ENCODE measurements at regions not wholly inside any gene's neighbourhood (a gene's known extent, or its start where the extent isn't known, plus 50 kb on each side); places are given as distances from the start of the nearest gene placed in this dataset.

GRCh38 chr14:95392841-95393240 is 73.1 kb upstream of the CLMN start:
- no peaks in the 10 kb centered on the region for H3K27me3 ChIP-seq
- no peaks in the 10 kb centered on the region for H3K36me3 ChIP-seq
- H3K4me1 ChIP-seq, result peaks cover 0 to 22% (median 12%) of the 10 kb centered on the region in 12 donors
- H3K27ac ChIP-seq, result peak overlapping the region in 2 of 12 donors; percentile 37 to 43
- ATAC-seq (no peak), DNase-seq (no peak)
- no peak overlapping the region for H3K4me3 ChIP-seq
- intact Hi-C loops (cut with DNase I), result loop anchor here in 2 of 10 donors (10.0 kb wide), 2 partner anchors 208 to 588 kb away; no protein-coding TSS in a partner anchor
- 74 to 84% (median 82%) methylated on average over 5 of the region's 5 CpGs for WGBS, 4 donors
- peaks cover 0 to 14% (median 0%) of the 10 kb centered on the region in 12 donors for H3K9me3 ChIP-seq
- TF ChIP-seq POLR2A (IDR thresholded peaks at IDR 0.05) (no peak), CTCF (IDR thresholded peaks at IDR 0.05) (no peak)

- no peak overlapping the region for H3K4me3 ChIP-seq
- no peaks in the 10 kb centered on the region for H3K27me3 ChIP-seq
- ATAC-seq, result no peak
- 49 to 57% (median 54%) methylated on average over 2 of the region's 2 CpGs for WGBS, 4 donors
- H3K27ac ChIP-seq, result peak overlapping the region in 8 of 12 donors; percentile 69 to 98 (median 88)
- H3K9me3 ChIP-seq, result peaks cover 0 to 14% (median 0%) of the 10 kb centered on the region in 12 donors
- H3K36me3 ChIP-seq, result no peaks in the 10 kb centered on the region
- peaks cover 0 to 28% (median 13%) of the 10 kb centered on the region in 12 donors for H3K4me1 ChIP-seq
- TF ChIP-seq CTCF (IDR thresholded peaks at IDR 0.05) (no peak), POLR2A (IDR thresholded peaks at IDR 0.05) (no peak)
- DNase-seq, result no peak
- intact Hi-C loops (cut with DNase I), result loop anchor here in 2 of 10 donors (10.0 kb wide), 2 partner anchors 207 to 587 kb away; no protein-coding TSS in a partner anchor
Observed at GRCh38 chr14:95391331-95391730, 71.6 kb upstream of the CLMN start.

GRCh38 chr14:95389471-95390011 is 69.8 kb upstream of the CLMN start:
- ATAC-seq (peak; percentile 92 to 97 (median 96)), DNase-seq (peak; percentile 84 to 97 (median 91))
- peak in 1 of 2 donors; percentile 35 for TF ChIP-seq POLR2A (IDR thresholded peaks at IDR 0.05)
- TF ChIP-seq CTCF (IDR thresholded peaks at IDR 0.05), result no peak
- H3K36me3 ChIP-seq, result no peaks in the 10 kb centered on the region
- H3K4me3 ChIP-seq, result no peak overlapping the region
- H3K27ac ChIP-seq, result peak overlapping the region; percentile 72 to 98 (median 86)
- peaks cover 0 to 14% (median 0%) of the 10 kb centered on the region in 12 donors for H3K9me3 ChIP-seq
- intact Hi-C loops (cut with DNase I), result loop anchor here in 3 of 10 donors (2.0 to 10.0 kb wide), 4 partner anchors 67 to 585 kb away; no protein-coding TSS in a partner anchor
- H3K4me1 ChIP-seq, result peaks cover 0 to 28% (median 13%) of the 10 kb centered on the region in 12 donors
- WGBS, 4 donors, result 47 to 59% (median 51%) methylated on average over 7 to 9 of the region's 9 CpGs
- H3K27me3 ChIP-seq, result no peaks in the 10 kb centered on the region

DNA sequence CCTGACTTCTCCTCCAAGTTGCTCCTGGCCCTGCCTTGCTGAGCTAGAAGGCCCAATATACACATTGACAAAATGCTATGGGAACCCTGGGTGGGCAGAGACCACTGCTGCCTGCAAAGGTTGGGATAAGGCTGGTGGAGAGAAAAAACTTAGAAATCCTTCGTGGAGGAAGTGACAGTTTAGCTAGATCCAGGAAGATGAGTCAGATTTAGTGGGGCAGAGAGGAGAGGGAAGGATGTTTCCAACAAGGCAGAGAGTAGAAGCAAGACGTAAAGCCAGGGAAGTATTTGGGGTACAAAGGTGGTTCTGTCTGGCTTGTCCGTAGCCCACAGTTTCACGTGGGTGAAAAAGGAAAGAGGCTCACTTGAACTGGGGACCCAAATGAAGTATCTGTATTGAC is 69.0 kb upstream of the CLMN start:
- Histone ChIP-seq H3K27ac (peak overlapping the region; percentile 40 to 98 (median 84)), H3K9me3 (peaks cover 0 to 11% (median 0%) of the 10 kb centered on the region in 12 donors), H3K27me3 (no peaks in the 10 kb centered on the region), H3K36me3 (no peaks in the 10 kb centered on the region), H3K4me1 (peaks cover 0 to 28% (median 13%) of the 10 kb centered on the region in 12 donors), H3K4me3 (no peak overlapping the region)
- peak in 1 of 4 donors; percentile 9 for ATAC-seq
- DNase-seq, result no peak
- TF ChIP-seq CTCF (IDR thresholded peaks at IDR 0.05) (no peak), POLR2A (IDR thresholded peaks at IDR 0.05) (no peak)
- 67 to 79% (median 71%) methylated on average over 4 of the region's 4 CpGs for WGBS, 4 donors
- intact Hi-C loops (cut with DNase I), result loop anchor here in 2 of 10 donors (2.0 to 5.0 kb wide), 2 partner anchors 66 to 68 kb away; no protein-coding TSS in a partner anchor
